ENCODE measurements at regions not wholly inside any gene's neighbourhood (a gene's known extent, or its start where the extent isn't known, plus 50 kb on each side); places are given as distances from the start of the nearest gene placed in this dataset.

DNA sequence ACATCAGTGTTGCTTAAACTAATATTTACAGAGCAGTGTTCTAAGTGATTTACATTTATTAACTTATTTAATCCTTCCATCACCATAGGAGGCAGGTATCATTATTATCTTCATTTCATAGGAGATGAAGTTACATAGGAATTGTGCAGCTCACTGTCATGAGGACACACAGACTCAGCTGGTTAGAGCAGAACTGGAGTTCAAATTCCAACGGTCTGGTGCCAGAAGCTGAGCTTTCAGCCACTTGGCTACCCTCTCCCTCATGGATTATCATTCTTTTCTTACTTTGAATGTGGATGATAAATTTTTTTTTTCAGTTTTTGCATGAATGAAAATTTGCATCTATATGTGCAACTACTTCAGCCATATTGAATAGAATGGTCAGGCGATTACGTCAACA is 86.0 kb upstream of the LRIG1 start:
- no peaks in the 10 kb centered on the region for H3K9me3 ChIP-seq (ENCODE audit: low read depth, low read length)
- no peaks in the 10 kb centered on the region for H3K4me1 ChIP-seq (ENCODE audit: insufficient read depth, low read length)
- no peak overlapping the region for H3K4me3 ChIP-seq (ENCODE audit: insufficient read depth, low read length)
- no peak overlapping the region for H3K4me2 ChIP-seq (ENCODE audit: insufficient read depth, low read length)
- TF ChIP-seq, protein P1, sequence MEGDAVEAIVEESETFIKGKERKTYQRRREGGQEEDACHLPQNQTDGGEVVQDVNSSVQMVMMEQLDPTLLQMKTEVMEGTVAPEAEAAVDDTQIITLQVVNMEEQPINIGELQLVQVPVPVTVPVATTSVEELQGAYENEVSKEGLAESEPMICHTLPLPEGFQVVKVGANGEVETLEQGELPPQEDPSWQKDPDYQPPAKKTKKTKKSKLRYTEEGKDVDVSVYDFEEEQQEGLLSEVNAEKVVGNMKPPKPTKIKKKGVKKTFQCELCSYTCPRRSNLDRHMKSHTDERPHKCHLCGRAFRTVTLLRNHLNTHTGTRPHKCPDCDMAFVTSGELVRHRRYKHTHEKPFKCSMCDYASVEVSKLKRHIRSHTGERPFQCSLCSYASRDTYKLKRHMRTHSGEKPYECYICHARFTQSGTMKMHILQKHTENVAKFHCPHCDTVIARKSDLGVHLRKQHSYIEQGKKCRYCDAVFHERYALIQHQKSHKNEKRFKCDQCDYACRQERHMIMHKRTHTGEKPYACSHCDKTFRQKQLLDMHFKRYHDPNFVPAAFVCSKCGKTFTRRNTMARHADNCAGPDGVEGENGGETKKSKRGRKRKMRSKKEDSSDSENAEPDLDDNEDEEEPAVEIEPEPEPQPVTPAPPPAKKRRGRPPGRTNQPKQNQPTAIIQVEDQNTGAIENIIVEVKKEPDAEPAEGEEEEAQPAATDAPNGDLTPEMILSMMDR (IDR thresholded peaks at IDR 0.05; ENCODE audit: extremely low read depth, low read depth, low read length), result no peak
- H3K27me3 ChIP-seq (ENCODE audit: insufficient read depth, low read length), result peaks cover 7% of the 10 kb centered on the region
- no peaks in the 10 kb centered on the region for H3K79me2 ChIP-seq (ENCODE audit: insufficient read depth, low read length)
- H4K20me1 ChIP-seq (ENCODE audit: insufficient read depth, low read length), result no peaks in the 10 kb centered on the region
- no peak for DNase-seq (ENCODE audit: insufficient read length, low spot score, missing footprints)
- no peak overlapping the region for H3K27ac ChIP-seq (ENCODE audit: low read depth, low read length)
- no peaks in the 10 kb centered on the region for H3K36me3 ChIP-seq (ENCODE audit: insufficient read depth, low read length)
- no peak overlapping the region for H2AFZ ChIP-seq (ENCODE audit: low read length)

DNA sequence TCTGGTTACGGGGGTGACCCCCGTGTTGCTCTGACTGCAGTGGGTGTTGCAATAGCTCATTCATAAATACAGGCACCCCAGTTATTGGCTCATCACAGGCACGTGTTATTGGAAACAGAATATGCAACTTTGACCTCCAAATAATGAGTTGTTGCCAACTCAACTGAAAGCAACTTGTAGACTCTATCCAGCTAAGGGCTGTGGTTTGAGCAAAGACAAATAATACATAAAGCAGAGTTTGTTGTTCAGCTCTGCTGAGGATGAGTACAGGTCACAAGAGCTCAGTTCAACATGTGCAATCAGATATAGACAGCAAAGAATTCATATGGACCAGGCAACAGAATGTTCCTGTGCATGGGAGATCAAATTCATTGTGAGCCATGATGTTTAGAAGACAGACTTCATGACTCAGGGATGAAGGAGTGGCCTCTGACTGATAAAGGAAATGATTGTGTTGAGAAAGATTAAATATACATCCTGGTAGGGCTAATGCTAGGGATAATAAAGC is 87.6 kb upstream of the LRIG1 start:
- peaks cover 8% of the 10 kb centered on the region for H3K27me3 ChIP-seq (ENCODE audit: insufficient read depth, low read length)
- H3K4me2 ChIP-seq (ENCODE audit: insufficient read depth, low read length), result no peak overlapping the region
- H4K20me1 ChIP-seq (ENCODE audit: insufficient read depth, low read length), result no peaks in the 10 kb centered on the region
- no peaks in the 10 kb centered on the region for H3K36me3 ChIP-seq (ENCODE audit: insufficient read depth, low read length)
- H3K4me3 ChIP-seq (ENCODE audit: insufficient read depth, low read length), result no peak overlapping the region
- no peaks in the 10 kb centered on the region for H3K79me2 ChIP-seq (ENCODE audit: insufficient read depth, low read length)
- no peak overlapping the region for H2AFZ ChIP-seq (ENCODE audit: low read length)
- TF ChIP-seq, protein P1 (IDR thresholded peaks at IDR 0.05; ENCODE audit: extremely low read depth, low read depth, low read length), result no peak
- H3K9me3 ChIP-seq (ENCODE audit: low read depth, low read length), result no peaks in the 10 kb centered on the region
- no peaks in the 10 kb centered on the region for H3K4me1 ChIP-seq (ENCODE audit: insufficient read depth, low read length)
- no peak overlapping the region for H3K27ac ChIP-seq (ENCODE audit: low read depth, low read length)
- no peak for DNase-seq (ENCODE audit: insufficient read length, low spot score, missing footprints)

DNA sequence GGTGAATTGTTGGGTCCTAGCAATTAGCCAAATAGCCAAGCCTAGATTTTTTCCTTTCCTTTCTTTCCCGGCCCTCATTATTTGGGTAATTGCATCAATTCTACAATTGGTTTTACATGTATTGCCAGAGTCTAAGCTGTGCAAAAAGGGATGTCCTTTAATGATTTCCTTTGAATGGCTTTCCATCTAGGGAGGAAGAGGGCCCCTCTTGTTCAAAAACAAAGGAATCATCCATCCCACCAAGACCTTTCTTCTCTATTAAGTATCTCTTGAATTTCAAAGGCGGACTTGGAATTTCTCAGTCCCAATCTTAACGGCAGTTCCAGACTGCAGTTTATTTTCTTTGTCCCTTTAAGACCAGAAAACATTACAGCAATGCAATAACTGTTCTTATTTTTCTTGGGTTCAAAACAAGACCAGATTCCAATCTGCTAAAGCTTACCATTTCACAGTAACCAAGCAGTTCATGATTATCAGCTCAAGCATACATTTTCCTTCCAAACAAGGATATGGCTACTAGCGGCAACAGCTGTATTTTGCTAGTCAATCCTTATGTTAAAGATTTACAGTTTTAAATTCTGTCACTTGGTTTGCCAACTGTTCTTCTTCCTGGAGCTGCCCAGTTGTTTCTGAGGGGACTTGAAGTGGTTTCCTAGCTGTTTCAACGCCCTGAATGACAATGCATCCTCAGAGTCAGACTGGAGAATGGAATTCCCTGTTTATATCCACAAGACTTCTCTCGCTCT is 91.4 kb upstream of the LRIG1 start:
- no peak overlapping the region for H3K4me2 ChIP-seq (ENCODE audit: insufficient read depth, low read length)

More for the DNA sequence above, 91.4 kb upstream of the LRIG1 start:
- Histone ChIP-seq H3K4me1 (ENCODE audit: insufficient read depth, low read length) (no peaks in the 10 kb centered on the region), H3K9me3 (ENCODE audit: low read depth, low read length) (no peaks in the 10 kb centered on the region), H3K4me3 (ENCODE audit: insufficient read depth, low read length) (no peak overlapping the region), H4K20me1 (ENCODE audit: insufficient read depth, low read length) (no peaks in the 10 kb centered on the region), H3K36me3 (ENCODE audit: insufficient read depth, low read length) (no peaks in the 10 kb centered on the region), H2AFZ (ENCODE audit: low read length) (no peak overlapping the region), H3K27ac (ENCODE audit: low read depth, low read length) (no peak overlapping the region), H3K27me3 (ENCODE audit: insufficient read depth, low read length) (peaks cover 8% of the 10 kb centered on the region), H3K79me2 (ENCODE audit: insufficient read depth, low read length) (no peaks in the 10 kb centered on the region)
- TF ChIP-seq, protein P1 (IDR thresholded peaks at IDR 0.05; ENCODE audit: extremely low read depth, low read depth, low read length), result no peak
- no peak for DNase-seq (ENCODE audit: insufficient read length, low spot score, missing footprints)
